ENCODE measurements at regions not wholly inside any gene's neighbourhood (a gene's known extent, or its start where the extent isn't known, plus 50 kb on each side); places are given as distances from the start of the nearest gene placed in this dataset.

DNA sequence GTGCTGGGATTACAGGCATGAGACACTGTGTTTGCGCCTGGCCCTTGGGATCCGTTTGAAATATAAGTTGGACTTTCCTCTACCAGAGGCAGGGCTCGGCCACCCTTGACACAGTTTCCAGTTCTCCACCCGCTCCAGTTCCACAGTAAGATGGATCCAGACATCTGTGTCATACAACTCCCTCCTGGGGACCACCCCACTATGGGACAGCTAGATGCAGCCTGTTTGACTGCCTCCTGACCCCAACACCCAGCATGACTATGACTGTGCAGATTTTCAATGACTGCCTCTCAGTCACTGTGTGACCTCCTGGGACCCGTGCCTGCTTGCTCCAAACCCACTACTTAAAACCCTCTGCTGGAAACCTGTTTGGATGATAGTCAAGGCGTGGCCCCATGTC, 166.7 kb downstream of the IRF8 start:
- TF ChIP-seq POLR2A (IDR thresholded peaks at IDR 0.05; ENCODE audit: low read depth, low read length), result no peak
- TF ChIP-seq POU2F2 (IDR thresholded peaks at IDR 0.05; ENCODE audit: low read depth, low read length), result no peak
